ENCODE measurements at regions not wholly inside any gene's neighbourhood (a gene's known extent, or its start where the extent isn't known, plus 50 kb on each side); places are given as distances from the start of the nearest gene placed in this dataset.

DNA sequence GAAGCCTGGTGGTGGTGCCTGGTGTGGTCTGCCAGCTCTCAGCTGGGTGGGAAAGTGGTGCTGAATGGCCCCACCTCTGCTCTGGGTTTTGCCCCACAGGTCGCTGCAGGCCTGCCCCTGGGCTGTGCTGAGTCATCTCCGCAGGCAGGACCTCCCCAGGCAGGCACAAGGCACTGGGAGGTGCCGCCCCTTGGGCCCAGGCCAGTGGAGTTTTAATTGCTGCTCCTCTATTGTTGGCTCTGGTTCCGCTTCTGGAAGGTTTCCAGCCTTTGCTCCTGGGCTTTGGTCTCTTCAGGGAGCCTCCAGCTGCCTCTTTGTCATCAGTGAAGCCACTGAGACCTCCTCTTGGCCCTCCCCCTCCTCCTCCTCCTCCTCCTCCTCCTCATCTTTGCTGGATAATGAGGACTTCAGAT is 180.3 kb upstream of the GRB10 start:
- no peak overlapping the region for H3K4me3 Mint-ChIP-seq (ENCODE audit: low read depth)
- H3K27me3 Mint-ChIP-seq (ENCODE audit: low read depth) = peaks cover 2% of the 10 kb centered on the region
- H3K36me3 Mint-ChIP-seq (ENCODE audit: low read depth) = no peaks in the 10 kb centered on the region
- DNase-seq (ENCODE audit: low spot score) = no peak
- H3K27ac Mint-ChIP-seq = no peak overlapping the region
- intact Hi-C loops (cut with micrococcal nuclease) = no loop called here
- peaks cover 13% of the 10 kb centered on the region for H3K9me3 Mint-ChIP-seq
- no peaks in the 10 kb centered on the region for H3K4me1 Mint-ChIP-seq (ENCODE audit: low read depth)

DNA sequence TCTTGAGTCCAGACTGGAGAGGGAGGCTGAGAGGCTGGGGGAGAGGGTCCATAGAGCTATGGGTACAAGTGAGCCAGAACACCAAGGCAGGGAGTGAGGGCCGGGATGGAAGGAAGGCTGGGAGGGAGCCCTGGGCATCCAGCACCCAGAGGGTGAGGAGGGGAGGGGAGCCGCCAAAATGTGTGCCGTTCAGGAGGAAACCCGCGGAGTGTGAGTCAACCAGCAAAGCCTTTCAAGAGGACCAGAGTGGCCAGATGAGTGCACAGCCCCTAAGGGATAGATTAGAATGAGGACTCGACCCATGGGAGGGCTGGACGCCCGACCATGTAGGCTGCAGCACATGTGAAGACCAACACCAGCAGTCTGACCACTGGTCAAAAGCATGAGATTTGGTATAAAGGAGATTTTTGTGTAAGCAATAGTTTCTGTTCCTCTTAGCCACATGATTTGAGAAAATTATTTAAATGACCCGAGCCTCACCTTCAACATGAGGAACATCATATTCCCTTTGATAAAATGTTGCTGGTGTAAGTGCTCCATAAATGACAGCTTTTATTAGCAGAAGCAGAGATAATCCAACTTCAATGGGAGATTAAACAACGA is 179.7 kb upstream of the GRB10 start:
- no peak for DNase-seq (ENCODE audit: low spot score)
- H3K36me3 Mint-ChIP-seq (ENCODE audit: low read depth) = no peaks in the 10 kb centered on the region
- no peak overlapping the region for H3K4me3 Mint-ChIP-seq (ENCODE audit: low read depth)
- intact Hi-C loops (cut with micrococcal nuclease) = no loop called here
- H3K9me3 Mint-ChIP-seq = peaks cover 7% of the 10 kb centered on the region
- H3K27me3 Mint-ChIP-seq (ENCODE audit: low read depth) = peaks cover 2% of the 10 kb centered on the region
- no peaks in the 10 kb centered on the region for H3K4me1 Mint-ChIP-seq (ENCODE audit: low read depth)
- H3K27ac Mint-ChIP-seq = no peak overlapping the region

- peaks cover 2% of the 10 kb centered on the region for H3K27me3 Mint-ChIP-seq (ENCODE audit: low read depth)
- no peaks in the 10 kb centered on the region for H3K36me3 Mint-ChIP-seq (ENCODE audit: low read depth)
- H3K4me1 Mint-ChIP-seq (ENCODE audit: low read depth) = no peaks in the 10 kb centered on the region
Measured at GRCh38 chr7:50960621-50961310, 178.1 kb upstream of the GRB10 start.

GRCh38 chr7:50959991-50960390 is 177.3 kb upstream of the GRB10 start:
- intact Hi-C loops (cut with micrococcal nuclease) = no loop called here
- Mint-ChIP-seq H3K9me3 (no peaks in the 10 kb centered on the region), H3K36me3 (ENCODE audit: low read depth) (no peaks in the 10 kb centered on the region)

More at GRCh38 chr7:50960621-50961310, 178.1 kb upstream of the GRB10 start:
- intact Hi-C loops (cut with micrococcal nuclease) = no loop called here
- Mint-ChIP-seq H3K27ac (no peak overlapping the region), H3K9me3 (no peaks in the 10 kb centered on the region), H3K4me3 (ENCODE audit: low read depth) (no peak overlapping the region)
- no peak for DNase-seq (ENCODE audit: low spot score)

GRCh38 chr7:50959560-50959959 is 176.9 kb upstream of the GRB10 start:
- H3K4me3 Mint-ChIP-seq (ENCODE audit: low read depth) = no peak overlapping the region
- no peaks in the 10 kb centered on the region for H3K9me3 Mint-ChIP-seq
- peaks cover 2% of the 10 kb centered on the region for H3K27me3 Mint-ChIP-seq (ENCODE audit: low read depth)
- H3K4me1 Mint-ChIP-seq (ENCODE audit: low read depth) = no peaks in the 10 kb centered on the region
- no peaks in the 10 kb centered on the region for H3K36me3 Mint-ChIP-seq (ENCODE audit: low read depth)
- no peak overlapping the region for H3K27ac Mint-ChIP-seq
- intact Hi-C loops (cut with micrococcal nuclease) = no loop called here
- no peak for DNase-seq (ENCODE audit: low spot score)

More at GRCh38 chr7:50959991-50960390, 177.3 kb upstream of the GRB10 start:
- Mint-ChIP-seq H3K4me1 (ENCODE audit: low read depth) (no peaks in the 10 kb centered on the region), H3K27me3 (ENCODE audit: low read depth) (peaks cover 2% of the 10 kb centered on the region), H3K4me3 (ENCODE audit: low read depth) (no peak overlapping the region), H3K27ac (no peak overlapping the region)
- no peak for DNase-seq (ENCODE audit: low spot score)

- H3K27me3 Mint-ChIP-seq (ENCODE audit: low read depth) = peaks cover 2% of the 10 kb centered on the region
- H3K27ac Mint-ChIP-seq = no peak overlapping the region
- intact Hi-C loops (cut with micrococcal nuclease) = no loop called here
- H3K4me1 Mint-ChIP-seq (ENCODE audit: low read depth) = no peaks in the 10 kb centered on the region
- no peak for DNase-seq (ENCODE audit: low spot score)
- H3K36me3 Mint-ChIP-seq (ENCODE audit: low read depth) = no peaks in the 10 kb centered on the region
- no peak overlapping the region for H3K4me3 Mint-ChIP-seq (ENCODE audit: low read depth)
- H3K9me3 Mint-ChIP-seq = no peaks in the 10 kb centered on the region
Measured at GRCh38 chr7:50957855-50958254, 175.2 kb upstream of the GRB10 start.

DNA sequence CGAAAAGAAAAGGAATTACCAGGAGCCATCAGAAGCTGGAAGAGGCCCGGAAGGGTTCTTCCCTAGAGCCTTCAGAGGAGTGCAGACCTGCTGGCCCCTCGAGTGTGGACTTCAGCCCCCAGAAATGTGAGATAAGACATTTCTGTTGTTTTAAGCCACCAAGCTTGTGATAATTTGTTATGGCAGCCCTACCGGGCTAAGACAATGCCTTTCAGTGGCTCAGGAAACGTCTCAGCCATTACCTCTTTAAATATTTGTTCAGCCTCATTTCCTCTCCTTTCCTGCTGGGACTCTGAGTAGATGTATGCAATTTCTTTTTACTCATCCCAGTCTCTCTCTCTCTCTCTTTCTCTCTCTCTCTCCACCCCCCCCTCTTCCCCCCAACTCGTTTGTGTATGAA is 174.7 kb upstream of the GRB10 start:
- Mint-ChIP-seq H3K27me3 (ENCODE audit: low read depth) (peaks cover 2% of the 10 kb centered on the region), H3K27ac (no peak overlapping the region), H3K4me3 (ENCODE audit: low read depth) (no peak overlapping the region), H3K4me1 (ENCODE audit: low read depth) (no peaks in the 10 kb centered on the region), H3K9me3 (no peaks in the 10 kb centered on the region), H3K36me3 (ENCODE audit: low read depth) (no peaks in the 10 kb centered on the region)
- intact Hi-C loops (cut with micrococcal nuclease) = no loop called here
- no peak for DNase-seq (ENCODE audit: low spot score)

- H3K36me3 Mint-ChIP-seq (ENCODE audit: low read depth) = no peaks in the 10 kb centered on the region
- no peaks in the 10 kb centered on the region for H3K9me3 Mint-ChIP-seq
- DNase-seq (ENCODE audit: low spot score) = no peak
- H3K27me3 Mint-ChIP-seq (ENCODE audit: low read depth) = no peaks in the 10 kb centered on the region
- no peaks in the 10 kb centered on the region for H3K4me1 Mint-ChIP-seq (ENCODE audit: low read depth)
- H3K27ac Mint-ChIP-seq = no peak overlapping the region
- no peak overlapping the region for H3K4me3 Mint-ChIP-seq (ENCODE audit: low read depth)
- intact Hi-C loops (cut with micrococcal nuclease) = no loop called here
Measured at GRCh38 chr7:50956522-50957155, 173.9 kb upstream of the GRB10 start.

GRCh38 chr7:50954716-50955115 is 172.0 kb upstream of the GRB10 start:
- Mint-ChIP-seq H3K9me3 (no peaks in the 10 kb centered on the region), H3K27ac (no peak overlapping the region), H3K4me3 (ENCODE audit: low read depth) (no peak overlapping the region), H3K36me3 (ENCODE audit: low read depth) (no peaks in the 10 kb centered on the region), H3K4me1 (ENCODE audit: low read depth) (no peaks in the 10 kb centered on the region), H3K27me3 (ENCODE audit: low read depth) (peaks cover 5% of the 10 kb centered on the region)
- DNase-seq (ENCODE audit: low spot score) = no peak
- intact Hi-C loops (cut with micrococcal nuclease) = no loop called here

GRCh38 chr7:50954245-50954644 is 171.5 kb upstream of the GRB10 start:
- no peaks in the 10 kb centered on the region for H3K9me3 Mint-ChIP-seq
- H3K27ac Mint-ChIP-seq = no peak overlapping the region
- H3K4me1 Mint-ChIP-seq (ENCODE audit: low read depth) = no peaks in the 10 kb centered on the region
- H3K27me3 Mint-ChIP-seq (ENCODE audit: low read depth) = peaks cover 5% of the 10 kb centered on the region
- DNase-seq (ENCODE audit: low spot score) = no peak
- intact Hi-C loops (cut with micrococcal nuclease) = no loop called here
- no peaks in the 10 kb centered on the region for H3K36me3 Mint-ChIP-seq (ENCODE audit: low read depth)
- H3K4me3 Mint-ChIP-seq (ENCODE audit: low read depth) = no peak overlapping the region

- intact Hi-C loops (cut with micrococcal nuclease) = no loop called here
- no peak for DNase-seq (ENCODE audit: low spot score)
- H3K27ac Mint-ChIP-seq = no peak overlapping the region
- H3K4me1 Mint-ChIP-seq (ENCODE audit: low read depth) = no peaks in the 10 kb centered on the region
- no peaks in the 10 kb centered on the region for H3K36me3 Mint-ChIP-seq (ENCODE audit: low read depth)
- H3K4me3 Mint-ChIP-seq (ENCODE audit: low read depth) = no peak overlapping the region
- peaks cover 5% of the 10 kb centered on the region for H3K27me3 Mint-ChIP-seq (ENCODE audit: low read depth)
- H3K9me3 Mint-ChIP-seq = no peaks in the 10 kb centered on the region
Measured at GRCh38 chr7:50953820-50954219, 171.1 kb upstream of the GRB10 start.

DNA sequence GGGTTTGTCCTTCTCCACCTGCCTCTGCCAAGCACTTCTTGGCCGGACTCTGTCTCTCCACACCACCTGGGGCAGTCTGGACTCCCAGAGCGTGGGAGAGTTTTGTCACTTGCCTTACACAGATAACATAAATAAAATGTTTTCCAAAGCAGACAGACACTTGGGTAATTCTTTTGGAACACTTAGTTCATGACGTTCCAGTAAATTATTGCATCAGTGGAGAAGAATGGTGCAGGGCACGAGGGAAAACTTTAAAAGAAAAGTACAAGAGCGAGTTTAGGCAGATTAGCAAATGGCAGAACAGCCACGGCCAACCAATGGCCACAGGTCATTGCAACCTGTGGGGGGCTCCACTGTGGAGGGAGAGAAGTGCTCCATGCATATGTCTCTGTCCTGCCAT is 170.6 kb upstream of the GRB10 start:
- no peaks in the 10 kb centered on the region for H3K36me3 Mint-ChIP-seq (ENCODE audit: low read depth)
- intact Hi-C loops (cut with micrococcal nuclease) = no loop called here
- peaks cover 5% of the 10 kb centered on the region for H3K27me3 Mint-ChIP-seq (ENCODE audit: low read depth)
- no peak overlapping the region for H3K4me3 Mint-ChIP-seq (ENCODE audit: low read depth)
- DNase-seq (ENCODE audit: low spot score) = no peak
- no peaks in the 10 kb centered on the region for H3K4me1 Mint-ChIP-seq (ENCODE audit: low read depth)
- H3K27ac Mint-ChIP-seq = no peak overlapping the region
- H3K9me3 Mint-ChIP-seq = no peaks in the 10 kb centered on the region

DNA sequence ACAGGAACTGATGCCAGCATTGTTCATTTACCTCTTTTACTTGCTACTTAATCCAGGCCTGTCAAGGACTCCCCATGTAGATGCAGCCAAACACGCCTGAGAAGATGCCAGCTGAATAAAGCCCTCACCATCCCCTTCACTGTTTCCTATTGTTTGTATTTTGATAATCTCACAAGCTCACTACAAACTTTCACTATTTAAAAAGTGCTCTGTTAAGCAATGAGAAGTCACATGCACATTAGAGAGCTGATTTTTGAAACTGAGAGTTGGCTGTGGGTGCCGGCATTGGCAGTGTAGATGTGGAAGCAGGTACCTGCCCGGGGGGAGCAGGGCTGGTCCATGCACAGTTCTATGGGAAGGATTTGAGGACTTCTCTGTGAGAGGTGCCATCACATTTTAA is 169.8 kb upstream of the GRB10 start:
- H3K4me1 Mint-ChIP-seq (ENCODE audit: low read depth) = no peaks in the 10 kb centered on the region
- no peak overlapping the region for H3K4me3 Mint-ChIP-seq (ENCODE audit: low read depth)
- H3K9me3 Mint-ChIP-seq = no peaks in the 10 kb centered on the region
- H3K36me3 Mint-ChIP-seq (ENCODE audit: low read depth) = no peaks in the 10 kb centered on the region
- peaks cover 5% of the 10 kb centered on the region for H3K27me3 Mint-ChIP-seq (ENCODE audit: low read depth)
- no peak for DNase-seq (ENCODE audit: low spot score)
- intact Hi-C loops (cut with micrococcal nuclease) = no loop called here
- H3K27ac Mint-ChIP-seq = no peak overlapping the region
